ENCODE measurements at regions not wholly inside any gene's neighbourhood (a gene's known extent, or its start where the extent isn't known, plus 50 kb on each side); places are given as distances from the start of the nearest gene placed in this dataset.

DNA sequence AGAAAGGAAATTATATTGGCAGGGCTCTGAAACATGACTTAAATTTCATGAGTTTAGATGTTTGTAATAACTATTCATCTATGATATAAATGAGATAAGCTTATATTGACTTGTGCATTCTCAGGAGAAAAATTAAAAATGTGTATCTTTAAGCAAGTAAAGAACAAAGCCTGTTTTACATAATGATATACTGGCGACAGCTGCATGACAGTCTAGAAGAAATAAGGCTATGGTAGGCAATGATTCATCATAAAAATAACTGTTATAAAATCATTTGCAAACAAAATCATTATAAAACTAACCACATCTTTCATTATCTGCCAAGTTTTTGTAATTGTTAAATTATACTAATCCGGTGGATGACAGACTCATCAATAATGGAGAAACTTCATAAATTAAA lies 188.1 kb downstream of the ADAM29 start:
- H3K18ac ChIP-seq (ENCODE audit: extremely low read depth, low read length) = no peak overlapping the region
- H3K4me2 ChIP-seq (ENCODE audit: insufficient read depth in 1 of 2, low read depth in 2 of 2, low read length in 2 of 2) = no peak overlapping the region
- no peak overlapping the region for H4K8ac ChIP-seq (ENCODE audit: extremely low read depth, insufficient read depth, low read length)
- WGBS, 2 experiments (ENCODE audit: extremely low coverage in 1 of 2, insufficient coverage in 1 of 2, insufficient read length in 1 of 2, insufficient replicate concordance in 2 of 2, low coverage in 1 of 2, low lambda C conversion rate in 2 of 2, missing lambda C conversion rate in 1 of 2) = 94% methylated on average over 2 of the region's 2 CpGs; no CpG with 5 or more reads in 1 of the 2 experiments
- H4K5ac ChIP-seq (ENCODE audit: insufficient read length, low read depth, low read length) = no peak overlapping the region
- no peak overlapping the region for H2AFZ ChIP-seq (ENCODE audit: low read length)
- no peak overlapping the region for H3K27ac ChIP-seq (ENCODE audit: low read depth, low read length)
- no peak for DNase-seq (ENCODE audit: low read depth in 1 of 2, low spot score in 2 of 2)
- H2BK12ac ChIP-seq (ENCODE audit: low read depth, low read length) = no peak overlapping the region
- H3K23me2 ChIP-seq (ENCODE audit: low read depth, low read length) = no peaks in the 10 kb centered on the region; the same call in 1 of the 2 replicates
- no peak overlapping the region for H2BK20ac ChIP-seq (ENCODE audit: low read length)
- no peak overlapping the region for H2AK5ac ChIP-seq (ENCODE audit: low read depth, low read length)
- no peak overlapping the region for H3K23ac ChIP-seq (ENCODE audit: insufficient read length)
- no peaks in the 10 kb centered on the region for H3K79me2 ChIP-seq (ENCODE audit: control insufficient read depth in 1 of 2, insufficient read depth in 2 of 2, low read length in 2 of 2)
- no peak overlapping the region for H4K91ac ChIP-seq (replicated peaks; ENCODE audit: insufficient read length, low read length)
- ChIA-PET CTCF (ENCODE audit: partially characterized antibody) (no interaction called here), POLR2A (ENCODE audit: partially characterized antibody) (no interaction called here)
- H3K27me3 ChIP-seq (replicated peaks in 1 of 4; ENCODE audit: control insufficient read depth in 3 of 4, extremely low read depth in 1 of 4, insufficient read depth in 3 of 4, low read length in 3 of 4) = no peaks in the 10 kb centered on the region
- no peaks in the 10 kb centered on the region for H4K20me1 ChIP-seq (replicated peaks in 1 of 2; ENCODE audit: control insufficient read depth in 1 of 2, insufficient read depth in 2 of 2, low read length in 2 of 2)
- no peak for FAIRE-seq
- H2BK120ac ChIP-seq (replicated peaks; ENCODE audit: low read depth, low read length) = no peak overlapping the region
- no peak overlapping the region for H3K4ac ChIP-seq (replicated peaks; ENCODE audit: insufficient read length, low read depth, low read length)
- no peaks in the 10 kb centered on the region for H3K79me1 ChIP-seq (ENCODE audit: low read depth, low read length)
- H2BK15ac ChIP-seq (ENCODE audit: low read length) = no peak overlapping the region
- H3K9me3 ChIP-seq (ENCODE audit: insufficient read depth in 2 of 2, low read depth in 1 of 2, low read length in 1 of 2) = no peaks in the 10 kb centered on the region
- no peaks in the 10 kb centered on the region for H3K36me3 ChIP-seq (ENCODE audit: control insufficient read depth in 2 of 4, insufficient read depth in 4 of 4, low read length in 3 of 4)
- H3K4me1 ChIP-seq (replicated peaks in 1 of 4; ENCODE audit: control insufficient read depth in 3 of 4, insufficient read depth in 4 of 4, low read length in 3 of 4) = no peaks in the 10 kb centered on the region
- H3K4me3 ChIP-seq (ENCODE audit: extremely low read depth in 1 of 4, insufficient read depth in 2 of 4, low read depth in 3 of 4, low read length in 4 of 4) = no peak overlapping the region
- H2BK5ac ChIP-seq (ENCODE audit: low read depth, low read length) = no peak overlapping the region
- H3K9ac ChIP-seq (replicated peaks in 1 of 4; ENCODE audit: extremely low read depth in 1 of 4, low read depth in 3 of 4, low read length in 3 of 4) = peak overlapping the region in 1 of 4 experiments; percentile 34; a peak in 1 of 7 replicates
- H3K56ac ChIP-seq (replicated peaks; ENCODE audit: insufficient read length, low read depth, low read length) = no peak overlapping the region
- no peak overlapping the region for H3K14ac ChIP-seq (ENCODE audit: insufficient read length)
- TF ChIP-seq SAP30 (IDR thresholded peaks at IDR 0.05; ENCODE audit: insufficient read depth, insufficient replicate concordance, low read length) (no peak), CHD2 (IDR thresholded peaks at IDR 0.05; ENCODE audit: low read length) (no peak), EZH2 (IDR thresholded peaks at IDR 0.05; ENCODE audit: low read depth, low read length, severe bottlenecking) (no peak), GABPA (IDR thresholded peaks at IDR 0.05; ENCODE audit: borderline replicate concordance, insufficient read depth, low read length) (no peak), KDM5A (IDR thresholded peaks at IDR 0.05; ENCODE audit: low read length) (no peak), HDAC2 (IDR thresholded peaks at IDR 0.05; ENCODE audit: borderline replicate concordance in 1 of 2, low read depth in 2 of 2, low read length in 2 of 2) (no peak)
- TF ChIP-seq, protein P1, sequence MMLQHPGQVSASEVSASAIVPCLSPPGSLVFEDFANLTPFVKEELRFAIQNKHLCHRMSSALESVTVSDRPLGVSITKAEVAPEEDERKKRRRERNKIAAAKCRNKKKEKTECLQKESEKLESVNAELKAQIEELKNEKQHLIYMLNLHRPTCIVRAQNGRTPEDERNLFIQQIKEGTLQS (IDR thresholded peaks at IDR 0.05; ENCODE audit: insufficient read depth, low read depth, low read length) = no peak
- TF ChIP-seq, protein P2, sequence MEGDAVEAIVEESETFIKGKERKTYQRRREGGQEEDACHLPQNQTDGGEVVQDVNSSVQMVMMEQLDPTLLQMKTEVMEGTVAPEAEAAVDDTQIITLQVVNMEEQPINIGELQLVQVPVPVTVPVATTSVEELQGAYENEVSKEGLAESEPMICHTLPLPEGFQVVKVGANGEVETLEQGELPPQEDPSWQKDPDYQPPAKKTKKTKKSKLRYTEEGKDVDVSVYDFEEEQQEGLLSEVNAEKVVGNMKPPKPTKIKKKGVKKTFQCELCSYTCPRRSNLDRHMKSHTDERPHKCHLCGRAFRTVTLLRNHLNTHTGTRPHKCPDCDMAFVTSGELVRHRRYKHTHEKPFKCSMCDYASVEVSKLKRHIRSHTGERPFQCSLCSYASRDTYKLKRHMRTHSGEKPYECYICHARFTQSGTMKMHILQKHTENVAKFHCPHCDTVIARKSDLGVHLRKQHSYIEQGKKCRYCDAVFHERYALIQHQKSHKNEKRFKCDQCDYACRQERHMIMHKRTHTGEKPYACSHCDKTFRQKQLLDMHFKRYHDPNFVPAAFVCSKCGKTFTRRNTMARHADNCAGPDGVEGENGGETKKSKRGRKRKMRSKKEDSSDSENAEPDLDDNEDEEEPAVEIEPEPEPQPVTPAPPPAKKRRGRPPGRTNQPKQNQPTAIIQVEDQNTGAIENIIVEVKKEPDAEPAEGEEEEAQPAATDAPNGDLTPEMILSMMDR (IDR thresholded peaks at IDR 0.05; ENCODE audit: control extremely low read depth in 1 of 3, insufficient read depth in 1 of 3, low read depth in 1 of 3, low read length in 3 of 3) = no peak
- TF ChIP-seq, protein P3, sequence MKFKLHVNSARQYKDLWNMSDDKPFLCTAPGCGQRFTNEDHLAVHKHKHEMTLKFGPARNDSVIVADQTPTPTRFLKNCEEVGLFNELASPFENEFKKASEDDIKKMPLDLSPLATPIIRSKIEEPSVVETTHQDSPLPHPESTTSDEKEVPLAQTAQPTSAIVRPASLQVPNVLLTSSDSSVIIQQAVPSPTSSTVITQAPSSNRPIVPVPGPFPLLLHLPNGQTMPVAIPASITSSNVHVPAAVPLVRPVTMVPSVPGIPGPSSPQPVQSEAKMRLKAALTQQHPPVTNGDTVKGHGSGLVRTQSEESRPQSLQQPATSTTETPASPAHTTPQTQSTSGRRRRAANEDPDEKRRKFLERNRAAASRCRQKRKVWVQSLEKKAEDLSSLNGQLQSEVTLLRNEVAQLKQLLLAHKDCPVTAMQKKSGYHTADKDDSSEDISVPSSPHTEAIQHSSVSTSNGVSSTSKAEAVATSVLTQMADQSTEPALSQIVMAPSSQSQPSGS (IDR thresholded peaks at IDR 0.05; ENCODE audit: low read length) = no peak

Measured in H1 (cell line).